Colonic mucosa (tissue), 4 donors: ENCODE measurements at regions not wholly inside any gene's neighbourhood (a gene's known extent, or its start where the extent isn't known, plus 50 kb on each side); places are given as distances from the start of the nearest gene placed in this dataset.

ENCODE experiments used
- DNase-seq: peaks from one replicate; pipeline ENCODE4 v3.0.0-alpha.2; 2020
- H3K27ac ChIP-seq: fragments of 200-600 bp; one replicate; pipeline ENCODE4 v1.8.0; 2021
- H3K27me3 ChIP-seq: fragments of 200-600 bp; one replicate; pipeline ENCODE4 v1.8.0; 2021
- H3K36me3 ChIP-seq: fragments of 200-600 bp; one replicate; pipeline ENCODE4 v1.8.0; 2021
- H3K4me1 ChIP-seq: fragments of 200-600 bp; one replicate; pipeline ENCODE4 v1.8.0; 2021; ENCODE audit warnings: mild to moderate bottlenecking
- H3K4me3 ChIP-seq: fragments of 200-600 bp; one replicate; pipeline ENCODE4 v1.8.0; 2021
- H3K9ac ChIP-seq, 2 donors: one replicate each; pipeline ENCODE4 v1.7.0; 2013; ENCODE audit warnings: control low read depth in 2 of 2, low read depth in 2 of 2, low read length in 2 of 2
- H3K9me3 ChIP-seq: fragments of 200-600 bp; one replicate; pipeline ENCODE4 v1.8.0; 2021
- intact Hi-C: fragments of 100-400 bp; cut with DNase I; formaldehyde crosslinking; loops from one replicate; pipeline ENCODE4 v1.14.1; 2022
- TF ChIP-seq, protein P1 (sequence below): fragments of 200-600 bp; IDR thresholded peaks from one replicate; pipeline ENCODE4 v1.8.0; 2022; ENCODE audit warnings: antibody characterized with exemption, mild to moderate bottlenecking
- donor health status: healthy.
- donor health status: DM: no; HTN: no; CAD: no.
- donor health status: DM: no; HTN: no; CAD: no.

DNA sequence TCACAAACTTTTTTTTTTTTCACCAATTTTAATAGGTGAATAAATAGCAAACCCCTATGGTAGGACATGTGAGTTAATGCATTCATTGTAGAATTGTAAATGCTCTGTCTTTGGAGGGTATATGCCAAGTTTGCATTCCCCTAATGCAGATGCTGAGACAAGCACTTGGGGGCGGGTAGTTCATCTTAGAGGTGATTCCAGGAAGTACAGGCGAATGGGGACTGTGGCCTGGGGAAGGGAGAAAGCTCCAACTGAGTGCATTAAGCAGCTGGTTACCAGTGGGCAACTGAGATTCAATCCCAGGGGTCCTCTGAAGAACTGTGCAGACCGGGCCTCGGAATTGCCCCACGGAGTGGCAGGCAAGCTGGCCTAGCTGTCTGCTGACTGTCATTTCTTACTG lies 107.6 kb downstream of the ZNF664 start:
- Histone ChIP-seq H3K27me3 (no peaks in the 10 kb centered on the region), H3K27ac (no peak overlapping the region), H3K4me3 (no peak overlapping the region), H3K36me3 (no peaks in the 10 kb centered on the region), H3K9ac (no peak overlapping the region), H3K9me3 (no peaks in the 10 kb centered on the region), H3K4me1 (no peaks in the 10 kb centered on the region)
- no peak for DNase-seq
- TF ChIP-seq, protein P1, sequence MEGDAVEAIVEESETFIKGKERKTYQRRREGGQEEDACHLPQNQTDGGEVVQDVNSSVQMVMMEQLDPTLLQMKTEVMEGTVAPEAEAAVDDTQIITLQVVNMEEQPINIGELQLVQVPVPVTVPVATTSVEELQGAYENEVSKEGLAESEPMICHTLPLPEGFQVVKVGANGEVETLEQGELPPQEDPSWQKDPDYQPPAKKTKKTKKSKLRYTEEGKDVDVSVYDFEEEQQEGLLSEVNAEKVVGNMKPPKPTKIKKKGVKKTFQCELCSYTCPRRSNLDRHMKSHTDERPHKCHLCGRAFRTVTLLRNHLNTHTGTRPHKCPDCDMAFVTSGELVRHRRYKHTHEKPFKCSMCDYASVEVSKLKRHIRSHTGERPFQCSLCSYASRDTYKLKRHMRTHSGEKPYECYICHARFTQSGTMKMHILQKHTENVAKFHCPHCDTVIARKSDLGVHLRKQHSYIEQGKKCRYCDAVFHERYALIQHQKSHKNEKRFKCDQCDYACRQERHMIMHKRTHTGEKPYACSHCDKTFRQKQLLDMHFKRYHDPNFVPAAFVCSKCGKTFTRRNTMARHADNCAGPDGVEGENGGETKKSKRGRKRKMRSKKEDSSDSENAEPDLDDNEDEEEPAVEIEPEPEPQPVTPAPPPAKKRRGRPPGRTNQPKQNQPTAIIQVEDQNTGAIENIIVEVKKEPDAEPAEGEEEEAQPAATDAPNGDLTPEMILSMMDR = no peak
- intact Hi-C loops = no loop called here

DNA sequence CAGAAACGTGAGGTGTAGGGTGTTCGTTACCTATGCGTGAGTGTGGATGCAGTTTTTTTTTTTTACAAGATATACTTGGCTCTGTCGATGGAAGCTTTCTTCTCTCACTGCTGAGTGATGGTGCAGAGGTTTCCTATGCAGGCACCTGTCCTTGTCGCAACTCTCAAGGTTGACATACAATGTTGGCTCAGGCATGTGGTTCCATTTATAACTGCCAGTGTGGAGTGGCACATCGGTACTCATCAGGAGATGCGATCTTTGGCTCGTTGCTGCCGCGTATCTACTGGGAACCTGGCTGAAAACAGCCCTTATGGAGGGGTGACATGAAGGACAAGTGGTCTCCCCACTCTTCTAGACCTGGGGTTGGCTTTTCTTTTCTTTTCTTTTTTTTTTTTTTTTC lies 109.0 kb downstream of the ZNF664 start:
- Histone ChIP-seq H3K4me3 (no peak overlapping the region), H3K36me3 (no peaks in the 10 kb centered on the region), H3K4me1 (no peaks in the 10 kb centered on the region), H3K27ac (no peak overlapping the region), H3K9me3 (no peaks in the 10 kb centered on the region), H3K9ac (no peak overlapping the region), H3K27me3 (no peaks in the 10 kb centered on the region)
- intact Hi-C loops = no loop called here
- no peak for DNase-seq
- TF ChIP-seq, protein P1 = no peak

DNA sequence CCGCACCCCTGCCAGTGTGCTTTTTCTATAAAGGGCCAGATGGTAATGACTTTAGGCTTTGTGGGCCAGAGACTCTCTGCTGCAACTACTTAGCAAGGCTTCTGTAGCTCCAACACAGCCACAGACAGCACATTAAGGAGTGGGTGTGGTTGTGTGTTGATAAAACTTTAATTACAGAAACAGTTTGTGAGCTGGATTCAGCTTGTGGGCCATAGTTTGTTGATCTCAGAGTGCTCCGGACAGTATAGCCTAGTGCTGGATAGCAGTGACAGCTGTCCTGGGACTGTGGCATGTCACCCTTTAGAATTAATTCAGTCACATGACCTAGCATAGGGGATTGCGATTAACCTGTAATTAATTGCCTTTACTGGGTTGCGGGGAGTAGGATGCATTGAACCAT lies 109.7 kb downstream of the ZNF664 start:
- no peak overlapping the region for H3K4me3 ChIP-seq
- H3K27me3 ChIP-seq = no peaks in the 10 kb centered on the region
- TF ChIP-seq, protein P1 = no peak
- no peak overlapping the region for H3K27ac ChIP-seq
- intact Hi-C loops = no loop called here
- no peaks in the 10 kb centered on the region for H3K36me3 ChIP-seq
- DNase-seq = no peak
- no peak overlapping the region for H3K9ac ChIP-seq
- H3K9me3 ChIP-seq = no peaks in the 10 kb centered on the region
- H3K4me1 ChIP-seq = no peaks in the 10 kb centered on the region

DNA sequence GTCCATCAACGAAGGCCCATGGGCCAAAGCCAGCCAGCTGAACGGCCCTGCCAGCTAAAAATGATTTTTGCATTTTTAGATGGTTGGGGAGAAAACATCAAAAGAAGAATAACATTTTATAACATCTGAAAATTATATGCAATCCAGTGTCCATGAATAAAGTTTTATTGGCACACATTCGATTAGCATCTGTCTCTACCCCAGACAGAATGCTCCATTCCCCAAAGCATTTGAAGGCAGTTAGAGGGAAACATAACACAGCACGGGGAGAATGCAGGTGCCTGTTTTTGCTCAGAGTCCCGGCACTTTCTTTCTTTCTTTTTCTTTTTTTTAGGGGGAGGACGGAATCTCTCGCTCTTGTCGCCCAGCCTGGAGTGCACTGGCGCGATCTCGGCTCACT lies 110.7 kb downstream of the ZNF664 start:
- Histone ChIP-seq H3K4me1 (no peaks in the 10 kb centered on the region), H3K36me3 (no peaks in the 10 kb centered on the region), H3K9ac (no peak overlapping the region), H3K27me3 (no peaks in the 10 kb centered on the region), H3K4me3 (no peak overlapping the region), H3K9me3 (no peaks in the 10 kb centered on the region), H3K27ac (no peak overlapping the region)
- intact Hi-C loops = no loop called here
- TF ChIP-seq, protein P1 = no peak
- DNase-seq = no peak

DNA sequence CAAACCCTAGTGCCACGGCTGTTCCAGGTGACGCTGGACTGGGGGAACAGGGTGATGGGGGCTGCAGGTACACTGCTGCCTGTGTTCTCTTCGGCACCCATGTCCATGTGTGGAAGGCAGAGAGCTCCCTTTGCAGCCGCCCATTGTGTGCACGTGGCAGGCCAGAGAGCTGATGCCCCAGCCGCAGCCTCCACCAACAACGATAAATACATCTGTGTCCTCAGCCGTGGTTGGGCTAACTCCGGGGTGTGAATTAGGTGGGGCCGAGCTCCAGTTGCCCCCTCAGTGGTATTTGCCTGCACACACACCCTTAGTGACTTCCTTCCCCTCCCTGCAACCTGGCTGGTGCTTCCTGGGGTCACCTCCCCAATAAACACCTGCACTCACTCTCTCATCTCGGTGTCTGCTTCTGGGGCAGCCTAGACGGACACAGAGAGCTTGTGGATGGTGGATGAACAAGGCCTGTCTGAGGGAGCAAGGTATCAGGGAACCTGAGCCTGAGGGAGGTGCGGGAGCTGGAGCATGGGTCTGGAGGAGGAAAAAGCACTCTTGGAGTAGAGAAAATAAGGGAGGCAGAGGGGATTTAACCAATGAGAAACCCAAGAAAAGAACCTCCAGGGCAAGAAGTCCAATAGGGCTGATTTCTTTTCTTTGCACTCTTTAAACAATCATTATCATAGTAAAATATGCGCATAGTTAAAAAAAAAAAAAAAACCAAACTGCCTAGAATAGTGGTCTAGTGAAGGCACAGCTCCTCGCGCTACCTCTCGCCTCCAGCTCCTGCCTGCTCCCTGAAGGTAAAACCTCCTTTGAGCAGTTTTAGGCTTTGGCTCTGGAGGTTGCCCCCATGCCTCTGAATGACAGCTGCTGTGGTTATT lies 112.6 kb downstream of the ZNF664 start:
- intact Hi-C loops = no loop called here
- no peaks in the 10 kb centered on the region for H3K36me3 ChIP-seq
- no peaks in the 10 kb centered on the region for H3K4me1 ChIP-seq
- TF ChIP-seq, protein P1 = no peak
- no peaks in the 10 kb centered on the region for H3K27me3 ChIP-seq
- DNase-seq = no peak
- H3K9me3 ChIP-seq = no peaks in the 10 kb centered on the region
- H3K9ac ChIP-seq = no peak overlapping the region
- no peak overlapping the region for H3K4me3 ChIP-seq
- H3K27ac ChIP-seq = no peak overlapping the region
